ENCODE measurements at regions not wholly inside any gene's neighbourhood (a gene's known extent, or its start where the extent isn't known, plus 50 kb on each side); places are given as distances from the start of the nearest gene placed in this dataset.

DNA sequence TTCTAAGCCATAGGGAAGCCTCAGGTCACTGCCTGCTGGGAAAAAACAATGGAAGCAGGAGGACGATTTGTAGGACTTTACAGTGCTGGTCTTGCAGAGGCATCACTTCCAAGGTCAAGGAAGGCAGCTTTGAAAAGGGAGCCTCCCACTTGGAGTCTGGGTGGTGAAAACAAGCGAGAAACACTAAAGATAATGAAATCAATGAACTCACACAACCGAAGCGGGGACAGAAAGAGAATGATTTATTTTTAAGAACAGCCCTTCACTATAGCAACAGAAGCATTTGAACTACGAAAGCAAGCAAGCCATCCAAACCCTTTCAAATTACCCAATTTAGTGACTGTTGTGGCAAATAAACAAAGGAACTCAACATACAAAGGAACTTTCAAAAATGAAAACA lies 227.5 kb downstream of the THBS2 start:
- H3K4me1 ChIP-seq: peaks cover 0 to 20% (median 5%) of the 10 kb centered on the region in 4 donors
- no peak for TF ChIP-seq POLR2AphosphoS5 (IDR thresholded peaks at IDR 0.05)
- no peak for TF ChIP-seq POLR2A (IDR thresholded peaks at IDR 0.05)
- TF ChIP-seq EP300 (IDR thresholded peaks at IDR 0.05): no peak
- TF ChIP-seq, protein P1, sequence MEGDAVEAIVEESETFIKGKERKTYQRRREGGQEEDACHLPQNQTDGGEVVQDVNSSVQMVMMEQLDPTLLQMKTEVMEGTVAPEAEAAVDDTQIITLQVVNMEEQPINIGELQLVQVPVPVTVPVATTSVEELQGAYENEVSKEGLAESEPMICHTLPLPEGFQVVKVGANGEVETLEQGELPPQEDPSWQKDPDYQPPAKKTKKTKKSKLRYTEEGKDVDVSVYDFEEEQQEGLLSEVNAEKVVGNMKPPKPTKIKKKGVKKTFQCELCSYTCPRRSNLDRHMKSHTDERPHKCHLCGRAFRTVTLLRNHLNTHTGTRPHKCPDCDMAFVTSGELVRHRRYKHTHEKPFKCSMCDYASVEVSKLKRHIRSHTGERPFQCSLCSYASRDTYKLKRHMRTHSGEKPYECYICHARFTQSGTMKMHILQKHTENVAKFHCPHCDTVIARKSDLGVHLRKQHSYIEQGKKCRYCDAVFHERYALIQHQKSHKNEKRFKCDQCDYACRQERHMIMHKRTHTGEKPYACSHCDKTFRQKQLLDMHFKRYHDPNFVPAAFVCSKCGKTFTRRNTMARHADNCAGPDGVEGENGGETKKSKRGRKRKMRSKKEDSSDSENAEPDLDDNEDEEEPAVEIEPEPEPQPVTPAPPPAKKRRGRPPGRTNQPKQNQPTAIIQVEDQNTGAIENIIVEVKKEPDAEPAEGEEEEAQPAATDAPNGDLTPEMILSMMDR (IDR thresholded peaks at IDR 0.05): no peak
- intact Hi-C loops (cut with DNase I): no loop called here
- WGBS, 2 donors: 70 to 87% methylated on average over 5 of the region's 5 CpGs
- no peaks in the 10 kb centered on the region for H3K36me3 ChIP-seq
- DNase-seq: no peak
- H3K27ac ChIP-seq: peak overlapping the region in 1 of 4 donors; percentile 0
- H3K4me3 ChIP-seq: no peak overlapping the region
- no peaks in the 10 kb centered on the region for H3K9me3 ChIP-seq
- no peaks in the 10 kb centered on the region for H3K27me3 ChIP-seq

DNA sequence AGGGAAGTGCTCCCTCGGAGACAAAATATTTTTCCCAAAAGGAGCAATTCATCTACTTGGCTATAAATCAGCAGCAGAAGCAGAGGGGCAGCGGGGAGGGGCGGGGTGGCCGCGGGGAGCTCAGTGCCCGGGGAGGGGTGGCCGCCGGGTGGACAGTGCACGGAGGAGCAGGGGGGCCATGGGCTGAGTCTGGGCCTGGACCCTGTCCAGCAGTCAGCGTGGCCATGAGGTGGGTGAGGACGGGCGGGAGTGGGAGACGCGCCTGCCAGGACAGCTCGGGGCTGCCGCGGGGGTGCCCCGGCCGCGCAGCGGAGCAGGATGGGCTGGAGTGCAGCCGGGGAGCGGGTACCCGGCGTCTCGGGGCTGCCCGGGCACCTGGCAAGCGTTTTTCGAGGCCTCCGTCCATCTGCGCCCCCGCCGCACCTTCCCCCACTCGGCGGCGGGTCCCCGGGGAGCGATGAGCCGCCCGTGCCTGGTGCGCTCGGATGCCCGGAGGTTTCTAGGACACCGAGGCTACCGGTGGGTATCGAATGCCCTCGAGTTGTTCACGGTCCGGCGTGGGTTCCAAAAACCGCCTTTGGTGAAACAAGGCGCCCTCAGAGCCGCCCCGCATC lies 229.5 kb downstream of the THBS2 start:
- Histone ChIP-seq H3K36me3 (no peaks in the 10 kb centered on the region), H3K4me1 (peaks cover 0 to 13% (median 0%) of the 10 kb centered on the region in 4 donors), H3K9me3 (no peaks in the 10 kb centered on the region), H3K27me3 (no peaks in the 10 kb centered on the region), H3K4me3 (no peak overlapping the region), H3K27ac (no peak overlapping the region)
- TF ChIP-seq EP300 (IDR thresholded peaks at IDR 0.05) (no peak), POLR2AphosphoS5 (IDR thresholded peaks at IDR 0.05) (no peak), POLR2A (IDR thresholded peaks at IDR 0.05) (no peak)
- TF ChIP-seq, protein P1 (IDR thresholded peaks at IDR 0.05): no peak
- DNase-seq: no peak
- intact Hi-C loops (cut with DNase I): no loop called here
- WGBS, 2 donors: 95 to 97% methylated on average over 54 of the region's 54 CpGs

DNA sequence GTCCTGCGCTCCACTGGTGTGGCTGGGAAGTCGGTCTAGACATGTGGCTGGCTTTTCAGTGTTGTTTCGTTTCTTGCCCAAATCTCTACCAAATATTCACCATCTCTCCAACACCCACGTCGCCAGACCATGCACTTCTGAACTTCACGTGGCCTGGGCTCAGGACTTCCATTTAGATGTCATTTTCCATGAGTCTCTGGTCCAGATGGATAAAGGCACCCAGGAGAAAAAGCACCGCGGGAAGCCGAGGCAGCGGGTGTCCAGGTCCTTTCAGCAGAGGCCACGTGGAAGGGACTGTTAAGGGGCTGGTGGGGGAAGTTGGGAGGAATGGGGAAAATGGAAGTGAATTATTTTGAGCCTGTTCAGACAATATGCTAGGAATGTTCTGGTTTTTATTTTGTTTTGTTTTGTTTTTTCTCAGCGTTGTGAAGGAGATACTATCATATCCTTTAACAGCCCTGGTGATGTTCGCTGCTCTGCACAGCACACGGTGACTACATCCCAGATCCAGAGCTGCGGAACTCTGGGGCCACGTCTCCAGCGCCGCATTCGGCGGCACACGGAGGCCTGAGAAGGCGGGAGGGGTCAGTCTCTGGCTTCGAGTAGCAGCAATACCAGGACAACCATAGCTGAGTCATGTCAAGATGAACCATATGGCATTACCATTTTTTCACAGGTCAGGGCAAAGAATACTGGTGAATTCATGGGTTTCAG lies 230.3 kb downstream of the THBS2 start:
- Histone ChIP-seq H3K4me3 (no peak overlapping the region), H3K27me3 (no peaks in the 10 kb centered on the region), H3K9me3 (no peaks in the 10 kb centered on the region), H3K27ac (peak overlapping the region in 1 of 4 donors; percentile 25), H3K36me3 (no peaks in the 10 kb centered on the region), H3K4me1 (peaks cover 0 to 12% (median 0%) of the 10 kb centered on the region in 4 donors)
- intact Hi-C loops (cut with DNase I): no loop called here
- DNase-seq: no peak
- WGBS, 2 donors: 91 to 94% methylated on average over 23 of the region's 23 CpGs
- TF ChIP-seq, protein P1 (IDR thresholded peaks at IDR 0.05): no peak
- TF ChIP-seq POLR2AphosphoS5 (IDR thresholded peaks at IDR 0.05): no peak
- TF ChIP-seq EP300 (IDR thresholded peaks at IDR 0.05): no peak
- TF ChIP-seq POLR2A (IDR thresholded peaks at IDR 0.05): no peak

DNA sequence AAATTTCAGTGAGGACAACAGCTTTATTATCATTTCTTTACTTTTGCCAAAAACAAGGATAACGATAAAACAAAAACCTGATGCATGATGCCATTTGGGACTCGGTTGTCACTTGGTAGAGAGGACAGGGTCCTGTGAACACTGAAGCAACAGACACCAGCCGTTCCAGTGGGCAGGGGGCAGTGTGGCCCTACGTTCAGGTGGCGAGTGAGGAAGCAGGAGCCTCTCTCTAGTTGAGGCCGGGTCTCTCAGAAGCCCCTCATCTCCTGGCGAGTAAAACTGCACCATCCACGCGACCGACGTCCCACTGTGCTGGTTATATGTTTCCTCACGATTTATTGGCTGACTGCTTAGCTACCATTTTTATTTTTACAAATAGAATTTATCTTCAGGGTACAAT lies 231.6 kb downstream of the THBS2 start:
- intact Hi-C loops (cut with DNase I): no loop called here
- TF ChIP-seq EP300 (IDR thresholded peaks at IDR 0.05) (no peak), POLR2A (IDR thresholded peaks at IDR 0.05) (no peak), POLR2AphosphoS5 (IDR thresholded peaks at IDR 0.05) (no peak)
- TF ChIP-seq, protein P1 (IDR thresholded peaks at IDR 0.05): no peak
- DNase-seq: no peak
- Histone ChIP-seq H3K27me3 (no peaks in the 10 kb centered on the region), H3K4me1 (peaks cover 0 to 12% (median 0%) of the 10 kb centered on the region in 4 donors), H3K9me3 (peaks cover 0 to 2% (median 0%) of the 10 kb centered on the region in 4 donors), H3K4me3 (no peak overlapping the region), H3K27ac (peak overlapping the region in 1 of 4 donors; percentile 11), H3K36me3 (no peaks in the 10 kb centered on the region)
- WGBS, 2 donors: 85 to 87% methylated on average over 12 of the region's 12 CpGs
